ENCODE measurements at regions not wholly inside any gene's neighbourhood (a gene's known extent, or its start where the extent isn't known, plus 50 kb on each side); places are given as distances from the start of the nearest gene placed in this dataset.

GRCh38 chr9:79020276-79020675, 551.5 kb upstream of the TLE4 start:
- no peaks in the 10 kb centered on the region for H4K20me1 ChIP-seq (ENCODE audit: insufficient read depth, low read length, poor library complexity, severe bottlenecking)
- H3F3A ChIP-seq (ENCODE audit: low read depth) = no peaks in the 10 kb centered on the region
- H3K36me3 ChIP-seq (ENCODE audit: insufficient read depth, low read length) = no peaks in the 10 kb centered on the region
- no peaks in the 10 kb centered on the region for H3K79me2 ChIP-seq (ENCODE audit: insufficient read depth, low read length)
- no peaks in the 10 kb centered on the region for H3K9me2 ChIP-seq (replicated peaks; ENCODE audit: low read depth, low read length)
- H3K9ac ChIP-seq (ENCODE audit: low read depth, low read length, poor library complexity, severe bottlenecking) = no peak overlapping the region
- no peaks in the 10 kb centered on the region for H3K9me3 ChIP-seq (ENCODE audit: insufficient read depth, low read depth, low read length)
- H3K4me3 ChIP-seq (ENCODE audit: low read length, poor library complexity, severe bottlenecking) = no peak overlapping the region
- H3K4me1 ChIP-seq (ENCODE audit: insufficient read depth, low read length, poor library complexity, severe bottlenecking) = peaks cover 6% of the 10 kb centered on the region
- no peaks in the 10 kb centered on the region for H3K27me3 ChIP-seq (ENCODE audit: insufficient read depth, low read length, poor library complexity, severe bottlenecking)
- TF ChIP-seq, protein P1, sequence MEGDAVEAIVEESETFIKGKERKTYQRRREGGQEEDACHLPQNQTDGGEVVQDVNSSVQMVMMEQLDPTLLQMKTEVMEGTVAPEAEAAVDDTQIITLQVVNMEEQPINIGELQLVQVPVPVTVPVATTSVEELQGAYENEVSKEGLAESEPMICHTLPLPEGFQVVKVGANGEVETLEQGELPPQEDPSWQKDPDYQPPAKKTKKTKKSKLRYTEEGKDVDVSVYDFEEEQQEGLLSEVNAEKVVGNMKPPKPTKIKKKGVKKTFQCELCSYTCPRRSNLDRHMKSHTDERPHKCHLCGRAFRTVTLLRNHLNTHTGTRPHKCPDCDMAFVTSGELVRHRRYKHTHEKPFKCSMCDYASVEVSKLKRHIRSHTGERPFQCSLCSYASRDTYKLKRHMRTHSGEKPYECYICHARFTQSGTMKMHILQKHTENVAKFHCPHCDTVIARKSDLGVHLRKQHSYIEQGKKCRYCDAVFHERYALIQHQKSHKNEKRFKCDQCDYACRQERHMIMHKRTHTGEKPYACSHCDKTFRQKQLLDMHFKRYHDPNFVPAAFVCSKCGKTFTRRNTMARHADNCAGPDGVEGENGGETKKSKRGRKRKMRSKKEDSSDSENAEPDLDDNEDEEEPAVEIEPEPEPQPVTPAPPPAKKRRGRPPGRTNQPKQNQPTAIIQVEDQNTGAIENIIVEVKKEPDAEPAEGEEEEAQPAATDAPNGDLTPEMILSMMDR (conservative IDR thresholded peaks at IDR 0.05; ENCODE audit: low read length) = no peak
- TF ChIP-seq EZH2phosphoT487 (IDR thresholded peaks at IDR 0.05; ENCODE audit: borderline replicate concordance) = no peak
- H3K4me2 ChIP-seq (ENCODE audit: low read depth, low read length, poor library complexity, severe bottlenecking) = no peak overlapping the region
- no peak overlapping the region for H2AFZ ChIP-seq (ENCODE audit: low read length)

DNA sequence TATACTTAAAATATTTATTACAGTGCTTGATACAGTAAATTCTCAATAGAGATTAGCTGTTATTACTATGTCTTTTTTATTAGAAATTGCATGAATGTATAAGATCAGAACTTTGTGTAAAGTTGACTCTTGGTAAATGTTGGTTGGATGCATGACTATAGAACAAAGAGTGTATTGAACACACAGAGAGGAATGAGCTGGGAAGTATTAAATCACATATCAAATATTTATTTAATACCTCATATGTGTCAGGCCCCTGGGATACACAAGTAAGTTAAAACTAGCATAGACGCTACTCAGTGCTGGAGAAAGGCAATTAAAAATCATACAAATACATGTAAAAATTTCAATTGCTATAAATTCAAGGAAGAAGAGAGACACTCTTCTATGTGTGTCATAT, 550.7 kb upstream of the TLE4 start:
- Histone ChIP-seq H3K4me2 (ENCODE audit: low read depth, low read length, poor library complexity, severe bottlenecking) (no peak overlapping the region), H4K20me1 (ENCODE audit: insufficient read depth, low read length, poor library complexity, severe bottlenecking) (no peaks in the 10 kb centered on the region), H3K9ac (ENCODE audit: low read depth, low read length, poor library complexity, severe bottlenecking) (no peak overlapping the region), H3K79me2 (ENCODE audit: insufficient read depth, low read length) (no peaks in the 10 kb centered on the region), H3K4me3 (ENCODE audit: low read length, poor library complexity, severe bottlenecking) (no peak overlapping the region), H3K9me3 (ENCODE audit: insufficient read depth, low read depth, low read length) (no peaks in the 10 kb centered on the region), H3K9me2 (replicated peaks; ENCODE audit: low read depth, low read length) (no peaks in the 10 kb centered on the region), H2AFZ (ENCODE audit: low read length) (no peak overlapping the region), H3K4me1 (ENCODE audit: insufficient read depth, low read length, poor library complexity, severe bottlenecking) (peaks cover 5% of the 10 kb centered on the region), H3F3A (ENCODE audit: low read depth) (no peaks in the 10 kb centered on the region), H3K27me3 (ENCODE audit: insufficient read depth, low read length, poor library complexity, severe bottlenecking) (no peaks in the 10 kb centered on the region), H3K36me3 (ENCODE audit: insufficient read depth, low read length) (no peaks in the 10 kb centered on the region)
- TF ChIP-seq EZH2phosphoT487 (IDR thresholded peaks at IDR 0.05; ENCODE audit: borderline replicate concordance) = no peak
- TF ChIP-seq, protein P1 (conservative IDR thresholded peaks at IDR 0.05; ENCODE audit: low read length) = no peak

DNA sequence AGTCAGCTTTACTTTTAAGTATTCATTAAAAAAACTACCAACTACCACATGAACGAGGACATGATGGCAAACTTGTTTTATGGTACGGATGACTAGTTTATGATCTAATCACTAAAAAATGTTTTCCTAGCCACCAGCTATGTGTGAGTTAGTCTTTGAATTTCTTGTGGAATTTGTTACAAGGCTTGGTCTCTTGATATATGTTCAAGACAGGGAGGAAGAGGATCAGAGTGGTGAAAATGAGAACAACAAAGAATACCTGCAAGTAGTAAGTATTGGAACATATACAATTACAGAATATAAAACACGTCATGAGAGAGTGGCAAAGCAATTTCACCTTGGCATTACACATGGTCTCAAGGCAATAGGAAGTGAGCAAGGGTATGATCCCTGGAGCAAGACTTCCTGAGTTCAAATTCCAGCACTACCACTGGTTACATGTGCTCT, 548.6 kb upstream of the TLE4 start:
- Histone ChIP-seq H3K36me3 (ENCODE audit: insufficient read depth, low read length) (no peaks in the 10 kb centered on the region), H3K4me2 (ENCODE audit: low read depth, low read length, poor library complexity, severe bottlenecking) (no peak overlapping the region), H4K20me1 (ENCODE audit: insufficient read depth, low read length, poor library complexity, severe bottlenecking) (no peaks in the 10 kb centered on the region), H3K27me3 (ENCODE audit: insufficient read depth, low read length, poor library complexity, severe bottlenecking) (no peaks in the 10 kb centered on the region), H3F3A (ENCODE audit: low read depth) (no peaks in the 10 kb centered on the region), H3K9me2 (replicated peaks; ENCODE audit: low read depth, low read length) (no peaks in the 10 kb centered on the region), H3K9me3 (ENCODE audit: insufficient read depth, low read depth, low read length) (no peaks in the 10 kb centered on the region), H2AFZ (ENCODE audit: low read length) (no peak overlapping the region), H3K4me1 (ENCODE audit: insufficient read depth, low read length, poor library complexity, severe bottlenecking) (peaks cover 11% of the 10 kb centered on the region), H3K9ac (ENCODE audit: low read depth, low read length, poor library complexity, severe bottlenecking) (no peak overlapping the region), H3K4me3 (ENCODE audit: low read length, poor library complexity, severe bottlenecking) (no peak overlapping the region), H3K79me2 (ENCODE audit: insufficient read depth, low read length) (no peaks in the 10 kb centered on the region)
- TF ChIP-seq EZH2phosphoT487 (IDR thresholded peaks at IDR 0.05; ENCODE audit: borderline replicate concordance) = no peak
- TF ChIP-seq, protein P1 (conservative IDR thresholded peaks at IDR 0.05; ENCODE audit: low read length) = no peak
